Cardiac fibroblast (primary cell): ENCODE measurements at regions not wholly inside any gene's neighbourhood (a gene's known extent, or its start where the extent isn't known, plus 50 kb on each side); places are given as distances from the start of the nearest gene placed in this dataset.
"Not testable (repeated sequence)": the region's sequence is repeated elsewhere in the genome, so short reads cannot be mapped to it uniquely, and the experiment has no call there.

ENCODE experiments used
- DNase-seq, 2 donors: peaks; one replicate each; pipeline versions ENCODE4 v3.0.0 to v3.0.0-alpha.2; 2010; ENCODE audit warnings: low read depth in 2 of 2
- H3K4me3 ChIP-seq, 2 donors: replicated peaks in 1 of 2; 1 replicate in 1 of 2; 2 replicates in 1 of 2; pipeline ENCODE4 v1.5.1; 2011; ENCODE audit warnings: low read depth in 2 of 2, low read length in 2 of 2, mild to moderate bottlenecking in 2 of 2, moderate library complexity in 1 of 2
- TF ChIP-seq, protein P1 (sequence below): IDR thresholded peaks from one replicate; pipeline ENCODE4 v1.5.1; 2011; ENCODE audit warnings: low read depth, mild to moderate bottlenecking, low read length, inconsistent platforms

- H3K4me3 ChIP-seq: no peak overlapping the region
- TF ChIP-seq, protein P1, sequence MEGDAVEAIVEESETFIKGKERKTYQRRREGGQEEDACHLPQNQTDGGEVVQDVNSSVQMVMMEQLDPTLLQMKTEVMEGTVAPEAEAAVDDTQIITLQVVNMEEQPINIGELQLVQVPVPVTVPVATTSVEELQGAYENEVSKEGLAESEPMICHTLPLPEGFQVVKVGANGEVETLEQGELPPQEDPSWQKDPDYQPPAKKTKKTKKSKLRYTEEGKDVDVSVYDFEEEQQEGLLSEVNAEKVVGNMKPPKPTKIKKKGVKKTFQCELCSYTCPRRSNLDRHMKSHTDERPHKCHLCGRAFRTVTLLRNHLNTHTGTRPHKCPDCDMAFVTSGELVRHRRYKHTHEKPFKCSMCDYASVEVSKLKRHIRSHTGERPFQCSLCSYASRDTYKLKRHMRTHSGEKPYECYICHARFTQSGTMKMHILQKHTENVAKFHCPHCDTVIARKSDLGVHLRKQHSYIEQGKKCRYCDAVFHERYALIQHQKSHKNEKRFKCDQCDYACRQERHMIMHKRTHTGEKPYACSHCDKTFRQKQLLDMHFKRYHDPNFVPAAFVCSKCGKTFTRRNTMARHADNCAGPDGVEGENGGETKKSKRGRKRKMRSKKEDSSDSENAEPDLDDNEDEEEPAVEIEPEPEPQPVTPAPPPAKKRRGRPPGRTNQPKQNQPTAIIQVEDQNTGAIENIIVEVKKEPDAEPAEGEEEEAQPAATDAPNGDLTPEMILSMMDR: no peak
- no peak for DNase-seq
Measured at GRCh38 chr2:58764338-58765104, 523.4 kb upstream of the FANCL start.

DNA sequence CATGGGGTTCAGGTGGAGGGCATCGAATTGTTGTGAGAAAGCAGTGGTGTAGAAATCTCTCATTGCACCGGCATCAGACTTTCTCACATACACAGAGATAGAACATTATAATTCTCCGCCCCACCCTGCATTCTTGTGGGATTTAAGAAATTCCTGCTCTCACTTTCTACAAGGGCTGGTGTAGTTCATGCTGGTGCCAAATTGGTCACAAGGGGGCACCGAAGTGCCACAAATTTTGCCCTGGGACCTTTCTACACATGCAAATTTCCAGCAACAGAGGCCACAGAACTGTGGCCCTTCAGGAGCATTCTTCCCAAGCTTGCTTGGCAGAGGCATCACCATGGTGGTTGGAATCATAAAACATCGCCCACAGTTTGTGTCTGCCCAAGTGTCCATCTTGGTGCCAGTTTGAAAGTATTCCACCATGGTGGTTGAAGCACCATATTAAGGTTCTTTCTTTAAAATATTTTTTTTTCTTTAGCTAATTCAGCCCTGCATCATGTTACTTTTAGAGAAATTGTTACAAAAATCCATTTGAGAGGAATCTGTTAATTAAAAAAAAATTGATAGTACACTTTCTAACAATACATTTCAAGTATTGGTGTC, 521.2 kb upstream of the FANCL start:
- TF ChIP-seq, protein P1: peak; percentile 34
- DNase-seq: peak; percentile 36 to 44
- H3K4me3 ChIP-seq: no peak overlapping the region

DNA sequence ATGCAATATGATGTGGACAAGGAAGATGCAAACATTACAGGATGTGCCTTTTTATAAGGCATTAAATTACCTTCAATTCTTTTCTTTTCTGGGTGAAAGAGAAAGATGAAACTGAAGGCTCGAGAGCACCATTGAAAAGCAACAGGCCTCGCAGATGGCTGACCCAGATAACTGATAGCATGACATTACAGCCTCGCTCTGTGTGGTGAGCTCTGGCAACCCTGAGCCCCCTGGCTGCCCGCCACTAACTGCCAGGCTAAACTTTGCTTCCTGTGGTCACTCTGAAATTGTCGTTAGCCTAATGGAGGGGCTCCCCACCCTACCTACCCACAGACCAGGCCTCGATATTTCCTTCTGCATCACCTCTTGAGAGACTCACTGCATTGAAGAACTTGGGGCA, 516.8 kb upstream of the FANCL start:
- no peak for DNase-seq
- no peak overlapping the region for H3K4me3 ChIP-seq
- TF ChIP-seq, protein P1: no peak

DNA sequence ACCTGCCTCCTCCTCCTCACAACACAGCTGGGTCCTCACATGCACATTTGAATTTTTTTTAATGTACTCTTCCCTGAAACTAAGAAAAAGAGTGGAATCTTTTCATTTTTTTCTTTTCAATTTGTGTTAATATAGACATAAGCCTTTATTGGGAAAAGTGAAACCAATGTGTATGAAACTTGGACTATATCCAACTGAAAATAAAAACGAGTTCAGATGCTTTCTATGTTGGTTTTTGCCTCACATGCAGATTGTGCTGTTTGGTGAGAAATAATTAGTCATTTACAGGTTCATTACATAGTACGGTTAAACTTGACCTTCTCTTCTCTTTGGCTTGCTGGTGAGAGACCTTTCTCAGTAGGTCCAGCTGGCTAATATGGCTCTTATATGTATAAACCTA, 515.2 kb upstream of the FANCL start:
- no peak overlapping the region for H3K4me3 ChIP-seq
- TF ChIP-seq, protein P1: no peak
- no peak for DNase-seq

DNA sequence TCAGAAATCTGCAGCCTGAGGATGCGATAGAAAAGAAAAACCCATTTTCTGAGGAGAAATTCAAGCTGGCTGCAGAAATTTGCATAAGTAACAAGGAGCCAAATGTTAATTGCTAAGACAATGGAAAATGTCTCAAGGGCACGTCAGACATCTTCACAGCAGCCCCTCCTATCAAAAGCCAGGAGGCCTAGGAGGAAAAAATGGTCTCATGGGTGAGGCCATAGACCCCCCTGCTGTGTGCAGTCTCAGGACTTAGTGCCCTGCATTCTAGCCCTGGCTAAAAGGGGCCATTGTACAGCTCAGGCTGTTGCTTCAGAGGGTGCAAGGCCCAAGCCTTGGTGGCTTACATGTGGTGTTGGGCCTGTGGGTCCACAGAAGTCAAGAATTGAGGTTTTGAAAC, 511.4 kb upstream of the FANCL start:
- H3K4me3 ChIP-seq, DNase-seq: not testable (repeated sequence)

GRCh38 chr2:58751676-58752075, 510.6 kb upstream of the FANCL start:
- not testable (repeated sequence) for H3K4me3 ChIP-seq, DNase-seq

DNA sequence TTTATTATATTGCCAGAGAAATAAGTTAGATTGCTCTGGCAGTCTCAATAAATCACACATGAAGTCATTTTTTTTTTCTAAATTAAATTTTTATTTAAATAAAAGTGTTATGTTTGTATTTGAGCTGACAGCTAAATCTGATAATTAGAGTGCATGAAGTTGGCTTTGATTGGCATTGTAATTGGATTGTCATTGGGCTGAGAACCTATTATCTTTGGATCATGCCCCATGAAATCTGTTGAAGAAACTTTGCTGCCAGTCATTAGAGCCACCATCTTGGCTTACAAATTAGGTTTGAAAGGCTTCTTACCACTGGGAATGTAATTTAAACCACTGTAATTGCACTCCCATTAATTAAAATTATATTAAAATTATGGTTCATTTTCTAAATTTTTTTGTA, 507.9 kb upstream of the FANCL start:
- TF ChIP-seq, protein P1: no peak
- H3K4me3 ChIP-seq: no peak overlapping the region
- no peak for DNase-seq

DNA sequence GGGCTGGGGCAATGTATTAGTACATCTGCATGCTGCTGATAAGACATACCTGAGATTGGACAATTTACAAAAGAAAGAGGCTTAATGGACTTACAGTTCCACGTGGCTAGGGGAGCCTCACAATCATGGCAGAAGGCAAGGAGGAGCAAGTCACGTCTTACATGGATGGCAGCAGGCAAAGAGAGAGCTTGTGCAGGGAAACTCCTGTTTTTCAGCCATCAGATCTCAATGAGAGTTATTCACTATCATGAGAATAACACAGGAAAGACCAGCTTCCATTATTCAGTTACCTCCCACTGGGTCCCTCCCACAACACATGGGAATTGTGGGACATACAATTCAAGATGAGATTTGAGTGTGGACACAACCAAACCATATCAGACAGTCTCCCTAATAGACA, 504.2 kb upstream of the FANCL start:
- DNase-seq, H3K4me3 ChIP-seq: not testable (repeated sequence)
